ENCODE measurements at regions not wholly inside any gene's neighbourhood (a gene's known extent, or its start where the extent isn't known, plus 50 kb on each side); places are given as distances from the start of the nearest gene placed in this dataset.

DNA sequence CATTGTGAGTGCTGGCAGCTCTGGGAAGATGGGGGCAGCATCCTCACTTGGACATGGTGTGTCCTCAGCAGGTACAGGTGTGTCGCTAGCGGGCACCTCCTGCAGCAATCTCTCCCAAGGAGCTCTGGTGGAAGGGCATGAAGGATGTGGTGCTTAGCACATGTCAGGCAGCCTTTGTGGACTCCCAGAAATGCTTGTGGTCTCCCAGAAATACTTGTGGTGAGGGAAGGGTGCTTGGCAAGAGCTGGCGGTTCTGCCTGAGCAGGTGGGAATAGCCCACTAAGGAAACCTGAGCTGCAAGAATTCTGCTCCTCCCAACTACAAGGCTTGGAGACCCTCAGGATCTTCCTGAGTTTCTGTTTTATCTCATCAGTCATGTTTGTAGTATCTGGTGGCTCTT is 371.6 kb downstream of the PRDM2 start:
- H3K27me3 ChIP-seq (ENCODE audit: low read length): no peaks in the 10 kb centered on the region
- TF ChIP-seq EZH2phosphoT487 (conservative IDR thresholded peaks at IDR 0.05; ENCODE audit: low read length) (no peak), CTCF (IDR thresholded peaks at IDR 0.05; ENCODE audit: insufficient read depth, low read length, poor library complexity, severe bottlenecking) (no peak)
- H3F3A ChIP-seq (ENCODE audit: insufficient read depth): no peaks in the 10 kb centered on the region
- H3K4me2 ChIP-seq (ENCODE audit: low read depth, low read length, poor library complexity, severe bottlenecking): no peak overlapping the region
- no peaks in the 10 kb centered on the region for H3K9me2 ChIP-seq (replicated peaks; ENCODE audit: insufficient read depth, low read length)
- H2AFZ ChIP-seq (ENCODE audit: low read depth, low read length, severe bottlenecking): no peak overlapping the region
- no peaks in the 10 kb centered on the region for H3K9me3 ChIP-seq (ENCODE audit: insufficient read depth, low read length)
- H3K4me3 ChIP-seq (ENCODE audit: insufficient read depth, low read length, poor library complexity, severe bottlenecking): no peak overlapping the region
- H3K36me3 ChIP-seq (ENCODE audit: low read length): no peaks in the 10 kb centered on the region
- no peak overlapping the region for H3K27ac ChIP-seq (ENCODE audit: low read depth, low read length)
- H3K79me2 ChIP-seq (ENCODE audit: insufficient read depth, low read length): no peaks in the 10 kb centered on the region
- H3K9ac ChIP-seq (ENCODE audit: low read length): no peak overlapping the region
- no peaks in the 10 kb centered on the region for H4K20me1 ChIP-seq (ENCODE audit: low read depth, low read length)

GRCh38 chr1:14080653-14081052 is 380.7 kb downstream of the PRDM2 start:
- TF ChIP-seq EZH2phosphoT487 (conservative IDR thresholded peaks at IDR 0.05; ENCODE audit: low read length) (no peak), CTCF (IDR thresholded peaks at IDR 0.05; ENCODE audit: insufficient read depth, low read length, poor library complexity, severe bottlenecking) (no peak)
- H3K36me3 ChIP-seq (ENCODE audit: low read length): no peaks in the 10 kb centered on the region

GRCh38 chr1:14082331-14082730 is 382.3 kb downstream of the PRDM2 start:
- Histone ChIP-seq H3K79me2 (ENCODE audit: insufficient read depth, low read length) (no peaks in the 10 kb centered on the region), H3K4me2 (ENCODE audit: low read depth, low read length, poor library complexity, severe bottlenecking) (no peak overlapping the region), H3K36me3 (ENCODE audit: low read length) (no peaks in the 10 kb centered on the region), H3K4me3 (ENCODE audit: insufficient read depth, low read length, poor library complexity, severe bottlenecking) (no peak overlapping the region), H3K9ac (ENCODE audit: low read length) (no peak overlapping the region), H4K20me1 (ENCODE audit: low read depth, low read length) (no peaks in the 10 kb centered on the region), H3K27me3 (ENCODE audit: low read length) (0 out of 2 replicates have a peak, but pooled peaks cover 2% of the 10 kb centered on the region), H3K27ac (ENCODE audit: low read depth, low read length) (no peak overlapping the region), H3F3A (ENCODE audit: insufficient read depth) (no peaks in the 10 kb centered on the region), H3K9me2 (replicated peaks; ENCODE audit: insufficient read depth, low read length) (no peaks in the 10 kb centered on the region), H3K9me3 (ENCODE audit: insufficient read depth, low read length) (no peaks in the 10 kb centered on the region), H2AFZ (ENCODE audit: low read depth, low read length, severe bottlenecking) (no peak overlapping the region)
- TF ChIP-seq EZH2phosphoT487 (conservative IDR thresholded peaks at IDR 0.05; ENCODE audit: low read length) (no peak), CTCF (IDR thresholded peaks at IDR 0.05; ENCODE audit: insufficient read depth, low read length, poor library complexity, severe bottlenecking) (no peak)

More at GRCh38 chr1:14080653-14081052, 380.7 kb downstream of the PRDM2 start:
- Histone ChIP-seq H3K27ac (ENCODE audit: low read depth, low read length) (no peak overlapping the region), H3K9me2 (replicated peaks; ENCODE audit: insufficient read depth, low read length) (no peaks in the 10 kb centered on the region), H4K20me1 (ENCODE audit: low read depth, low read length) (no peaks in the 10 kb centered on the region), H3F3A (ENCODE audit: insufficient read depth) (no peaks in the 10 kb centered on the region), H2AFZ (ENCODE audit: low read depth, low read length, severe bottlenecking) (no peak overlapping the region), H3K9me3 (ENCODE audit: insufficient read depth, low read length) (no peaks in the 10 kb centered on the region), H3K79me2 (ENCODE audit: insufficient read depth, low read length) (no peaks in the 10 kb centered on the region), H3K27me3 (ENCODE audit: low read length) (0 out of 2 replicates have a peak, but pooled peaks cover 2% of the 10 kb centered on the region), H3K4me3 (ENCODE audit: insufficient read depth, low read length, poor library complexity, severe bottlenecking) (no peak overlapping the region), H3K4me2 (ENCODE audit: low read depth, low read length, poor library complexity, severe bottlenecking) (no peak overlapping the region), H3K9ac (ENCODE audit: low read length) (no peak overlapping the region)

All from SU-DHL-6 (cell line).